Fibroblast of skin of scalp (primary cell): ENCODE measurements at regions not wholly inside any gene's neighbourhood (a gene's known extent, or its start where the extent isn't known, plus 50 kb on each side); places are given as distances from the start of the nearest gene placed in this dataset.
A peak's percentile ranks its signal among the peaks of the same experiment; 100 is the strongest.

Source experiments
- DNase-seq: peaks from one replicate; pipeline ENCODE4 v3.0.0-alpha.2; 2013

DNA sequence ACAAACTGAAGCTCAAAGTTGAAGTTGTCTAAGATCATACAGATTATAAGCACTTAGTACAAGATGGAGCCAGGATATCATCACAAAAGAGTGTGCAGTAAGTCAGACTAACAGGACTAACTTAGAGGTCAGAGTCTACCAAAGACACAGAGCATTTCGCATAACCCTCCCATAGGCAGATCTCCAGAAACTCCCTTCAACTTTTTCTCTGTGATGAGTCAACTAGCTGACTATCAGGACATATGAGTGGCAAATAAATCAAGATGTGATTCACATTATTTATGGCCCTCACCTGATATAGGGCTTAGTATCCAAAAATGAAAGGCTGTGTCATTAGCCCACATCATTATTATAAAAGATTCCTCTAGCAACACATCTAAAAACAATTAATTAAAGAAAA, 484.6 kb downstream of the GALC start:
- no peak for DNase-seq

GRCh38 chr14:87503711-87504110, 489.3 kb downstream of the GALC start:
- no peak for DNase-seq

- DNase-seq = no peak
These were observed 495.7 kb downstream of the GALC start for GRCh38 chr14:87497301-87497700.

DNA sequence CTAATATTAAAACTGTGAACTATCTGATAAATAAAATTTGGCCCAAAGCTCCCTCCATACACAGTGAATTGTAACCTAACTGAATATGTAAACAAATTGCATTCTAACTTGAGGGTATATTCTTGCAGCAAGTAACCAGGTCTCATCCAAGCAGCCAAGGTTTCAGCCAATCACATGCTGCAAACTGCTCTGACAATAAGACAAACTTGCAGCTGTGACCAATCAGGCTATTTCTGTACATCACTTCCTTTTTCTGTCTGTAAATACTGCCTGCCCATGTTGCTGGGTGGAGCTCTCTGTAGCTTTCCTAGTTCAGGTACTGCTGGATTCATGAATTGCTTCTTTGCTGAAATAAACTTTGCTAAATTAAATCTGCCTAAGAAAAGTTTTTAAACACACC, 499.0 kb downstream of the GALC start:
- DNase-seq = no peak

- DNase-seq = no peak
These were observed 500.4 kb downstream of the GALC start for GRCh38 chr14:87492561-87492960.

DNA sequence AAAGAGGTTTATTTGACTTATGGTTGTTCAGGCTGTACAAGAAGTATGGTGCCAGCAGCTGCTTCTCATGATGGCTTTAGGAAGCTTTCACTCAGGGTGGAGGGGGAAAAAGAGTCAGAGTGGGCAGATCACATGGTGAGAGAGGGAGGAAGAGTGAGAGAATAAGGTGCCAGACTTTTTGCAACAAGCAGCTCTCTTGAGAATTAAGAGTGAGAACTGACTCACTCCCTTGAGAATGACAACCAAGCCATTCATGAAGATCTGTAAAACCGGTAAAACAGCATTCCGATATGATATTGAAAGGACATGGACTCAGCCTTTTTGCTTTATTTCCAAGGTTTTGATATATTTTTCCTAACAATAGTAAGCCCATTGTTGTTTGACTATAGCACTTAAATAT, 501.2 kb downstream of the GALC start:
- DNase-seq = no peak

- DNase-seq = no peak
These were observed 503.7 kb downstream of the GALC start for GRCh38 chr14:87489196-87489819.

- peak; percentile 24 for DNase-seq
These were observed 509.4 kb downstream of the GALC start for GRCh38 chr14:87483271-87484260.

DNA sequence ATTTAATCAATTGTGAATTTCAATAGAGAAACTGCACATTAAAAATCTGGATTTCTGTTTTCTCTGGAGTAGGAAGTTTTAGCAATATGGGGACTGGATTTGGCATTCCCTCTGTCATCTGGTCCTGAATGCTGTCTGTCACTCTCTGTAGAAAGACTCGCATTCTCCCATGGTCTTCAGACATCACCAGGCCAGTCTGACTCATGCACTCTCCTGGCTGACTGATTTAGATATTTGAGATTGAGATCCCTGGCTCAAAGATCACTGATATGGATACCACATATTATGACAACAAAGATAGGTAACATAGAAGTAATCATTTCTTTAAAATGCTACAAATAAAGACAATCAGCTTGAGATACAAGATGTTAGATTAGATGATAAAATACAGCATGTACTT, 524.5 kb downstream of the GALC start:
- DNase-seq = no peak

DNA sequence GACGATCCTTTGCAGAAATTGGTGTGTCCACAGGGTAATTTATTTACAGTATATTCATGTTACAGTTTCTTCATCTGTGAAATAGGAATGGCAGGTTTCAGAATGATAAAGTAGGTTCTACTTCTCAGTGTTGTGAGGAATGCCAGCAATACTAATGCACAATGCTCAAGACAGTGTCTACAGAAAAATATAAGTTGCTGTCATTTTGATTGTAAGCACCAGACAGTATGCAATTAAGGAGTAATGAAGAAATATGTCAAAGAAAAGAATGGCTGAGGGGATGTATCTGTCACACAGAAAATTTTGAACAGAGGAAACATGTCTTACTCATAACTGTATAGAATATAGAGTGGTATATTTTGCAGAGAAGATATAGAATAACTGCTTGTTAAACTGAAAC, 525.4 kb downstream of the GALC start:
- DNase-seq = no peak

DNA sequence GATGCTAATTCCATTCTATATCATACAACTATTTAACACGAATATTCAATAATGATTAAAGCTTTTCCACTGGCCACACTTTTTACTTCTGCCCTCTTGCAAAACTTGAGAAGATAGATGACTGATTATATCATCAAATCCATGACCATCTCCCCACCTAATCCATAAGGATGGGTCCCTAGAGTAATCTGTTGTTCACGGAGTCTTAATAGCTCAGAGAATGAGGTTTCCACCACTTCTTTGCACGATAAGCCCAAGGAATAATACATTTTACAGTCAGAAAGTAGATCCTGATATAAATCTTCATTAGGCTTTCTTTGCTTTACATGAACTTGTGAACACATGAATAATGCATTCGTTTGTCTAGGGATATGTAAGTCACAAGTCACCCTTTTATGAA, 527.2 kb downstream of the GALC start:
- no peak for DNase-seq

GRCh38 chr14:87461704-87462103, 531.3 kb downstream of the GALC start:
- DNase-seq = no peak

GRCh38 chr14:87457720-87458119, 535.3 kb downstream of the GALC start:
- DNase-seq = no peak

GRCh38 chr14:87450193-87450592, 542.8 kb downstream of the GALC start:
- no peak for DNase-seq

- no peak for DNase-seq
These were observed 544.0 kb downstream of the GALC start for GRCh38 chr14:87449016-87449415.

DNA sequence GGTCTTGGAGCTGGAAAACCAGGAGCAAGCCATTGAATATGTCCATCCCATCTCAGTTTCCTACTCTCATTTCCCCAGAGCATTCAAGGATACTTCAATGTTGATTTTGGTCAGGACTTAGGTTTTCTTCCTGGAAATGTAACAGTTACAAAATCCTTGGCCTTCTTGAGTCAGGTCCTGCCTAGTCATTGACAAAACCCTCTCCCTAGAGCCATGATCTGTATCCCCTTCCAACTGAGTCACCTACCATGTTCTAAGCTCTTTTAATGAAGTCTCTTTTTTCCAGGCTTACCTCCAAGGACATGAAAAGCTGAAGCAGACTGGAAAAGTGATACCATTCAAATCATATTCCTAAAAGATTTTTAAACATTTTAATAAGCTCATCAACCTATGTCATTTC, 549.2 kb downstream of the GALC start:
- DNase-seq = no peak

DNA sequence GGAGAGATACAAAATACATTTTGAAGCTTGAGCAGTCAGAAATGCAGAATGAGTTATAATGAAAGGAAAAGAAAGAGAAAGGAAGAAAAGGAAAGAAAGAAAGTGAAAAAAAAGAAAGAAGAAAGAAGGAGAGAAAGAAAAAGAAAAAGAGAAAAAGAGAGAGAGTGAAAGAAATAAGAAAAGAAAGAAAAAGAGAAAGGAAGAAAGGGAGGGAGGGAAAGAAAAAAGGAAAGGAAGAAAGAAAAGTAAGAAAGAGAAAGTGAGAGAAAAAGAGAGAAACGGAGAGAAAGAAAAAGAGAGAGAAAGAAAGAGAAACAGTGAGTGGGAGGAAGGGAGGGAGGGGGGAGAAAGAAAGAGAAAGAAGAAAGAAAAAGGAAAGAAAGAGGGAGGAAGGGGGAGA, 549.9 kb downstream of the GALC start:
- DNase-seq = no peak

DNA sequence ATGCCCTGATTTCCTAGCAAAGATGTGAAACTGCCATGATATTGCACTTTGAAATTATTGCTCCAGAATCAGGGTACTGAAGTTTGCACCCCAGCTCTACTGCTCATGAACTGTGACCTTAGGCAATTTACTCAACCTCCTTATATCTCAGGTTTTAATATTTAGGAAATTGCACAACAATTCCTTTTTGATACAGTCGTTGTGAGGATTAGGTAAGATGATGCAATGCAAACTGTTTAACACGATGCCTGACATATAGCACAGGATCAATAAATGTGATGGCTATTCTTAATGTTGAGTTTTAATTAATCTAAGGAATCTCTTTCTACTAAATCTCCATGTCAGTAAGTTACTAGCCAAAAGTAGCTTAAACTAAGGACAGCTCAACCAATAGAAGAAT, 555.8 kb downstream of the GALC start:
- no peak for DNase-seq

- no peak for DNase-seq
These were observed 558.3 kb downstream of the GALC start for GRCh38 chr14:87434680-87435079.

GRCh38 chr14:87434011-87434410, 559.0 kb downstream of the GALC start:
- DNase-seq = no peak

DNA sequence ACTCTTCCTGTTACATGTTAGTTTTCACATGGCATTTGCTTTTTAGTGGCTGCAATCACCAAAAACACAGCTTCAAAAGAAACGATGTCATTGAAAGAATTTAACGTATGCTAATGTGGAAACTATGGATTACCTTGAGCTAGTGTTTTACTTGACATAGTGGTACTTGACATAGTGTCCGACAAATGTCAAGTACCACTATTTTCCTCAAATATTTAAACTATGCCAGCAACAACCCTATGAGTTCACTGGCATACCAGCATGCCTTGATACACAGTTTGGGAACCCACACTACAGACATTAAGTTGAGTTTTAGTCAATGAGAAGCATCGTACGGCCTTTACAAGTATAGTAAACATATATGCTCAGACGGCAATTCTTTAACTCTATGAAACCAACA, 560.3 kb downstream of the GALC start:
- no peak for DNase-seq

- peak; percentile 3 for DNase-seq
These were observed 562.2 kb downstream of the GALC start for GRCh38 chr14:87430810-87431209.

DNA sequence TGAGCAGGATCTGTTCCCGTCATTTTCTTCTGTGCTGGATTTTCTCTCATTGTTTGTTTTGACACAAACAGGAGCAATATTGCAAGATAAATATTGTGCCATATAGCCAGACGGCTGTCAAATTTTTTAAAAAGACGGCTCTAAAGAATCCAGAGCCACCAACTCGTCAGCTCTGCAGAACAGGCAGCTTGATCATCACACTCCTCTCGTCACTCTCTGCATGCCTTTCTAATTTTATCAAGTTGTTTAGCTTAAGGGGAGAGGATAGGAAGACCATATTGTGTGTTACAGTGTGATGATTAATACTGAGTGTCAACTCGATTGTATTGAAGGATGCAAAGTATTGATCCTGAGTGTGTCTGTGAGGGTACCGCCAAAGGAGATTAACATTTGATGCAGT, 562.8 kb downstream of the GALC start:
- no peak for DNase-seq

DNA sequence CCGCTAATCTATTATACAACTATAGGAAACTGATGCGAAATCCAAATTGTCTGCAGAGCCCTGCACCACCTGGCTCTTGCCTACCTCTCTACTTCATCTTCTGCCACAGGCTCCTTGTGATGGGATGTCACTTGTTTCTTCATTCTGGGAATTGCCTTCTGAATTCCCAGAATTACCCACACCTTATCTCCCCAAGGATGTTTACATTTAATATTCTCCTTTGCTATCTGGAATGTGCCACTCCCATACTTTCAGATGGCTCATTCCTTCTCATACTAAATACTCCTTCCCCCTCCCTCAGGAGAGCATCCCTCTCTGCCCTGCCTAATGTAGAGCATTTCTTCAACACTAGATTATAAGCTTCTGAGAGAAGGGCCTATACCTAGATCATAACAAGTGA, 573.1 kb downstream of the GALC start:
- DNase-seq = no peak
